SH-SY5Y (cell line): ENCODE measurements at regions not wholly inside any gene's neighbourhood (a gene's known extent, or its start where the extent isn't known, plus 50 kb on each side); places are given as distances from the start of the nearest gene placed in this dataset.

Source experiments
- GATA2 ChIP-seq: IDR thresholded peaks from 2 replicates; pipeline ENCODE4 v1.6.1; 2011; ENCODE audit warnings: mild to moderate bottlenecking, low read depth, low read length
- GATA3 ChIP-seq: IDR thresholded peaks from 2 replicates; pipeline ENCODE4 v1.6.1; 2011; ENCODE audit warnings: low read depth, mild to moderate bottlenecking, low read length, moderate library complexity

- TF ChIP-seq GATA3 (no peak), GATA2 (no peak)
Observed at GRCh38 chr10:36783400-36783799, 342.0 kb upstream of the ANKRD30A start.
